Stomach (tissue), 4 donors: ENCODE measurements at regions not wholly inside any gene's neighbourhood (a gene's known extent, or its start where the extent isn't known, plus 50 kb on each side); places are given as distances from the start of the nearest gene placed in this dataset.

ENCODE experiments used
- EP300 ChIP-seq: sonication (generic); formaldehyde crosslinking; IDR thresholded peaks from one replicate; pipeline ENCODE4 v1.6.1; 2017; ENCODE audit warnings: antibody characterized with exemption
- TF ChIP-seq, protein P1 (sequence below), 7 experiments: fragments of 450-650 bp in 4 of 7; fragments of 200-600 bp in 3 of 7; sonication (generic) in 3 of 7; IDR thresholded peaks; one replicate each; pipeline ENCODE4 v1.5.1; 2016 to 2019; ENCODE audit warnings: antibody characterized with exemption in 7 of 7, control low read depth in 2 of 7, mild to moderate bottlenecking in 1 of 7

DNA sequence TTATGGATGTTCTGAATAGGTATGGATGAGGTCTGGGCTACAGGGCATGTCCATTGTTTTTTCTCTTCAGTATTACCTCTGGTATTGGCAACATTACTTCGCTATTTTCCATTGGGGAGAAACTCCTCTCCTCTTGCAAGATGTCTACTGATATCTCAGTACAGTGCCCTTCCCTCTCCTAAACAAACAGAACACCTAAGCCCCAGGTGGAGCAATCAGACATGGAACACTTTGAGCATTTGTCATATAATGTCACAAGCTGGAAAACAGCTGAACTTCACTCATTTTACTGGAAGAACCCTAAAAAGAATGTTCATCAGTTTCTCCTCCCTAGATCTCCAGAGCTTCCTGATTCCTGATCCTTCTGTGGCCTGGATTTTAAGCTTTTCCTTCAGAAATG is 339.8 kb downstream of the FRK start:
- TF ChIP-seq, protein P1, sequence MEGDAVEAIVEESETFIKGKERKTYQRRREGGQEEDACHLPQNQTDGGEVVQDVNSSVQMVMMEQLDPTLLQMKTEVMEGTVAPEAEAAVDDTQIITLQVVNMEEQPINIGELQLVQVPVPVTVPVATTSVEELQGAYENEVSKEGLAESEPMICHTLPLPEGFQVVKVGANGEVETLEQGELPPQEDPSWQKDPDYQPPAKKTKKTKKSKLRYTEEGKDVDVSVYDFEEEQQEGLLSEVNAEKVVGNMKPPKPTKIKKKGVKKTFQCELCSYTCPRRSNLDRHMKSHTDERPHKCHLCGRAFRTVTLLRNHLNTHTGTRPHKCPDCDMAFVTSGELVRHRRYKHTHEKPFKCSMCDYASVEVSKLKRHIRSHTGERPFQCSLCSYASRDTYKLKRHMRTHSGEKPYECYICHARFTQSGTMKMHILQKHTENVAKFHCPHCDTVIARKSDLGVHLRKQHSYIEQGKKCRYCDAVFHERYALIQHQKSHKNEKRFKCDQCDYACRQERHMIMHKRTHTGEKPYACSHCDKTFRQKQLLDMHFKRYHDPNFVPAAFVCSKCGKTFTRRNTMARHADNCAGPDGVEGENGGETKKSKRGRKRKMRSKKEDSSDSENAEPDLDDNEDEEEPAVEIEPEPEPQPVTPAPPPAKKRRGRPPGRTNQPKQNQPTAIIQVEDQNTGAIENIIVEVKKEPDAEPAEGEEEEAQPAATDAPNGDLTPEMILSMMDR (IDR thresholded peaks at IDR 0.05) = no peak
- no peak for TF ChIP-seq EP300
